ENCODE measurements at regions not wholly inside any gene's neighbourhood (a gene's known extent, or its start where the extent isn't known, plus 50 kb on each side); places are given as distances from the start of the nearest gene placed in this dataset.
"Not testable (repeated sequence)": the region's sequence is repeated elsewhere in the genome, so short reads cannot be mapped to it uniquely, and the experiment has no call there.

DNA sequence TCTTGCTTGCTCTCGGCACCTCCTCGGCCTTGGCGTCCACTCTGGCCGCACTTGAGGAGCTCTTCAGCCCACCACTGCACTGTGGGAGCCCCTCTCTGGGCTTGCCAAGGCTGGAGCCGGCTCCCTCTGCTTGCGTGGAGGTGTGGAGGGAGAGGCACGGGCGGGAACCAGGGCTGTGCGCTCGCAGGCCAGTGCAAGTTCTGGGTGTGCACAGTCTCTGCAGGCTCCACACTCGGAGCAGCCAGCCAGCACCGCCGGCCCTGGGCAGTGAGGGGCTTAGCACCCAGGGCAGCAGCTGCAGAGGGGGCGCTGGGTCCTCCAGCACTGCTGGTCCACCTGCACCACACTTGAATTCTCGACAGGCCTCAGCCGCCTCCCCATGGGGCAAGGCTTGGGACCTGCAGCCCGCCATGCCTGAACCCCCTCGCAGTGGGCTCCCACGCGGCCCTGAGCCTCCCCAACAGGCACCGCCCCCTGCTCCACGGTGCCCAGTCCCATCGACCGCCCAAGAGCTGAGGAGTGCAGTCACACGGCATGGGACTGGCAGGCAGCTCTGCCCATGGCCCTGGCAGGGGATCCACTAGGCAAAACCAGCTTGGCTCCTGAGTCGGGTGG, 411.2 kb upstream of the CHAC2 start:
- DNase-seq = no peak

GRCh38 chr2:53353135-53354114, 414.2 kb upstream of the CHAC2 start:
- peak; percentile 4 to 63 (median 21) for DNase-seq

- DNase-seq = no peak
These were observed 420.3 kb upstream of the CHAC2 start for GRCh38 chr2:53347269-53347668.

- DNase-seq = no peak
These were observed 425.4 kb upstream of the CHAC2 start for GRCh38 chr2:53342248-53342647.

DNA sequence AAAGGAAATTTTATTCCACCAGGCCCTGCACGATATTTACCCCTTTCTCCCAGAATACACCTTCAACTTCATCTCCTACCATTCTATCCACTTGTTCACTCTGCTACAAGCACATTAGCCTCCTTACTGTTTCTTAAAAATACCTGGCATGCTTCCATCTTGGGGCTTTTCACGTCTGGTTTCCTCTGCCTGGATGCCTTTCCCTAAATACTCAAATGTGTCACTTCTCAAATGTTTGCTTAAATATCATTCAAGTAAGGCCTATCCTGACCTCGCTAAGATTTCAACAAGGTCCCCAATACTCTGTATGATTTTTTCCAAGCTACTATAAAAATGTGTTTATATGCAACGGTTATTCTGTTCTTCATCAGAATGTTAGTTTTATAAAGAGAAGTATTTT, 433.0 kb upstream of the CHAC2 start:
- DNase-seq = no peak

DNA sequence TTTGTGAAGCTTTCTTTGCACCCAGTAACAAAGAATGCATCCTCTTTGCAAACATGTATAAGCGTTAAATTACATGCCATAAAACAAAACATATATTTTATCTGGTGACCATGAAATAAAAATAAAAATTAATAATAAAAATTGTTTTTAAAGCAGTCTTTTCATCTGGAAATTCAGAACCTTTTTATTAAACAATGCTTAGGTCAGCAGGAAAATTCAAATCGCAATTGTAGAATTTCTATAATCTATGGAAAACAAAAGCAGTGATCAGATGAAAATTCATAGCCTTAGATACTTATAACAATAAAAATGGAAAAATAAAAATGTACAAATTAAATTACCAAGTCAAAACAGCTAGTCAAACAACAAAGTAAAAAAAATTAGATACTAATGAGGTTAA, 435.9 kb upstream of the CHAC2 start:
- DNase-seq = no peak

DNA sequence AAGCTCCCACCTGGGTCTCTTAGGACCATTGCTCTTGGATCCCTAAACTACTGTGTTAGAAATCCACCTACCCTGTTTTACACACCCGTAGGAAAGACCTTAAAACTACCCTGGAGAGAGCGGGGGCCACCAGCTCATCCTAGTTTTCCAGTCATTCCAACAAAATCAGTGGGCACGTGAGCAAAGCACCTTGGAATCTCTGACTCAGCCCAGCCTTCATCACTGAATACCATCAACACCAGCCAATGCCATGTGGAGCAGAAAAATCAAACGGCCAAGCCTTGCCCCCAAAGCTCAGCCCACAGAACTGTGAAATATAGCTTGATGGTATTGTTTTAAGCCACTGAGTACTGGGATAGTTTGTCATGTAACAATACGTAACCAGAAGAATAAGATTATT, 449.7 kb upstream of the CHAC2 start:
- DNase-seq = no peak

GRCh38 chr2:53315149-53315548, 452.5 kb upstream of the CHAC2 start:
- no peak for DNase-seq

DNA sequence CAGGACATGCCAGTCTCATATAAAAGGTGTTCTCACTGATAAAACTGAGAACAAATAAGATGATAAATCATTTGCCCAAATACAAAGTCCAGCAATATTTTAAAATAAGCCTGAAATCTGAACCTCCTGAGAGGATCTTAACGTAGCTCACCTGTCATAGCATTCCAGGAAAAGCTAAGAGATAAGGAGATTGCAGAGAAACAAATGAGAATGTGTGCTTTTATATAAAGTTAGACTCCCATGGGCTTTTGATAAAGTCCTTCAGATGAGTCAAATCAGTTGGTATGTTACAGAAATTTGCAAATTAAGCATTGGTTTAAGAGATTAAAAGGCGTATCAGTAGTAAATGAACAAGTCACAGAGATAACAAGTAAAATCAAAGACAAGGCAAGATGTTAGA, 452.9 kb upstream of the CHAC2 start:
- no peak for DNase-seq

DNA sequence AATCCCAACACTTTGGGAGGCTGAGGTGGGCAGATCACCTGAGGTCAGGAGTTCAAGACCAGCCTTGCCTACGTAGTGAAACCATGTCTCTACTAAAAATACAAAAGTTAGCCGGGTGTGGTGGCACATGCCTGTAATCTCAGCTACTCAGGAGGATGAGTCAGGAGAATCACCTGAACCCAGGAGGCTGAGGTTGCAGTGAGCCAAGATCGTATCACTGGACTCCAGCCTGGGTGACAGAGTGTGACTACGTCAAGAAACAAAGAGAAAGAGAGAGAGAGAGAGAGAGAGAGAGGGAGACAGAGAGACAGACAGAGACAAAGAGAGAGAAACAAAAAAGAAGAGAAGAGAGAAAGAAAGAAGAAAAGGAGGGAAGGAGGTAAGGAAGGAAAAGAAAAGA, 454.0 kb upstream of the CHAC2 start:
- not testable (repeated sequence) for DNase-seq

- DNase-seq = no peak
These were observed 454.9 kb upstream of the CHAC2 start for GRCh38 chr2:53312721-53313120.

GRCh38 chr2:53312181-53312580, 455.4 kb upstream of the CHAC2 start:
- DNase-seq = no peak

DNA sequence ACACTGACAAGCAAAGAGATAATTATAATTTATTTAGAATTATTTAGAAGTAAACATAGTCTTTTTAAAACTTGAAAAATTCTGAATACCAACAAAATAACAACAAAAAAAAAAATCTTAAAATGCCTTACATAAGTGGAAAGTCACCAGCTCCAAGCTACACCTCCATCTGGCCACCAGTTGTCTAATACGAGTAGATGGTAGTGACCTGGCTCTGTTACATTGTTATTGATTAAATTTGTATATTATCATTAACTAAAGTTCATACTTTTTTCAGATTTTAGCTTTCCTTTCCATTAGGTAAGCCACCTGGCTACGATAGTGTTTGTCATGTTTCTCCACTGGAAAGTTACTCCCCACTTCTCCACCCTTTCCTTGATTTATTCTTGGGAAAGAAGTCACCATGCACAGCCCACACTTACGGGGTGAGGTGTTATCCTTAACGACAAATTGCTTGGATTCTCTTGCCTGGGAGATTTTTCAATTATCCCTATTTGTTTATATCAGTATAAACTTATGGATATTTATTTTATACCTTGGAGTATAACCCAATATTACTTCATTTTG, 464.5 kb upstream of the CHAC2 start:
- DNase-seq = no peak

DNA sequence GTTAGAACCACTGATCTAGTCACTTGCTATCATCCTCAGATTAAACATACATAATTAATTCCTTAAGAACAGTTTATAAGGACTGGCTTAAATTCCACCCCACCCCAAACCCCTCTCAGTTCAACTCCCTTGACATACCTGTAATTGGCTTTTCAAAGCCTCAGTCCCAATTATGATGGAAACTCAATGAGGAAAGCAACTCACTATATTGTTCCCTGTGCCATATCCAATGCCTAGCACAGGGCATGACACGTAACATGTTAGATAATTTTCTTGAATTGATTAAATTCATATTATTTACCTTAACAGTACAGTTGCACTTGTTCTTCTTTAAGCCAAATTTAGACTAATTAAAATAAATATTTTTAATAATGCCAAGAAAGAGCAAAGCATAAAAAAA, 465.1 kb upstream of the CHAC2 start:
- DNase-seq = no peak

- DNase-seq = no peak
These were observed 478.1 kb upstream of the CHAC2 start for GRCh38 chr2:53289309-53290006.

DNA sequence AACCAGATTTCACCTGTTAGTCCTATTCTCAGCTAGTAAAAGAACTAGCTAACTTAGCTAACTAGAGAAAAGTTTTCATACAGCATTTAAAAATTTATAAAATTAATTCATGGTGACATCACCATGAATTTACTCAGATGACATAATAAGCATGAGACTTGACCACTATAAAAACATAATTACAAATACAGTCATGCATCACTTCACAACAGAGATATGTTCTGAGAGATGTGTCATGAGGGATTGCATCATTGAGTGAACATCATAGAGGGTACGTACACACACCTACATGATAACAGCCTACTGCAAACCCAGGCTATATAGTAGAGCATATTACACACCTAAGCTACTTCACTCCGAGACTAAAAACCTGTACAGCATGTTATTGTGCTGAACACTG, 481.3 kb upstream of the CHAC2 start:
- DNase-seq = no peak

GRCh38 chr2:53275743-53276142, 491.9 kb upstream of the CHAC2 start:
- no peak for DNase-seq

DNA sequence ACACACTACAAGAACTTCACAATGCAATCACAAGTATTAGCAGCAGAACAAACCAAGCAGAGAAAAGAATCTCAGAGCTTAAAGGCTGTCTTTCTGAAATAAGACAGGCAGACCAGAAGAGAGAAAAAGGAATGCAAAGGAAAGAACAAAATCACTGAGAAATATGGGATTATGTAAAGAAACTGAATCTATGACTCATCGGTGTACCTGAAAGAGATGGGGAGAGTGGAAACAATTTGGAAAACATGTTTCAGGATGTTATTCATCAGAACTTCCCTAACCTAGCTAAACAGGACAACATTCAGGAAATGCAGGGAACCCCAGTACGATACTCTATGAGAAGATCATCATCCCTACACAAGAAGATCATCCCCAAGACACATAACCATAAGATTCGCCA, 499.0 kb upstream of the CHAC2 start:
- no peak for DNase-seq

DNA sequence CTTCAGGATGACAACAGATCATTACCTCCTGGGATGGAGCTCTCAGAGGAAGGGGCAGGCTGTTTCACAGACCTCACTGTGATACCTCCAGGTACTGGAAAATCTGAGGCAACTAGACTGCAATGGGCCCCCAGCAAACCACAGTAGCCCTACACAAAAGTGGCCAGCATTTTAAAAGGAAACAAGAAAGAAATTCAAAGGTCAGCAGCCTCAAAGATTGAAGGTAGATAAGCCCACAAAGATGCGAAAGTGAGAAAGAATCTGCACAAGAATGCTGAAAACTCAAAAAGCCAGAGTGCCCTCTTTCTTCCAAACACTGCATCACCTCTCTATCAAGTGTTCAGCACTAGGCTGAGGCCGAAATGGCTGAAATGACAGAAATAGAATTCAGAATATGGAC, 499.5 kb upstream of the CHAC2 start:
- no peak for DNase-seq

DNA sequence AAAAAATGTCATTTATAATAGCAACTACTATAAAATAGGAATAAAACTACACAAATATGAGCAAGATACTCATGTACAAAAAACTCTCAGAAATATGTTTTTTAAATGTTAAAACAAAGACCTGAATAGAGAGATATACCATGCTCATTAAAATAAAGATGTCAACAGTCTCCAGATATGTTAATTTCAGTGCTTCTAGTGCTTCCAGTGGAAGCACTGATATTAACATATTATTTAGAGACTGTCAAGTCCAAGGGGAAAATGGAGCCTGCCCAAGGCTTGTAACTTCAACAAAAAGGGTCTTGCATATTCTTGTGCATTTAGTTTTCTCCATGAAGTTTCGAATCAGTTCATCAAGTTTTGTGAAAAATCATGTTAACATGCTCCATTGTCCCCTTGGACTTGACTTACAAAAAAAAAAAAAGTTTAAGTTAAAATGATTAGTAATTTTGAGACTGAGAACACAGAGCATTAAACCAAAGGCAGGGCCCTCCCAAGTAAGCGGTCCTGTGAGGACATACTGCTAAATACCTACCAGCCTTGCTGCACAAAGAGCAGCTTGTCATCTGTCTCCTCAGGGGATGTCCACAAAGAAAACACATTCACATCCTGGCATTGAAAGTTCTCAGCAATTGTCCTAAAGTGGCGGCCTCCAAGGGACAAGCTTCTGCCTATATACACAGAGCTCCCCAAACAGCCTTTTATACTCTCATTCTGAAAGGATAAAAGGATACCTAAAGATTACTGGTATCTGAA, 501.9 kb upstream of the CHAC2 start:
- DNase-seq = peak in 1 of 3 experiments; percentile 8

GRCh38 chr2:53260568-53260967, 507.0 kb upstream of the CHAC2 start:
- DNase-seq = no peak

DNA sequence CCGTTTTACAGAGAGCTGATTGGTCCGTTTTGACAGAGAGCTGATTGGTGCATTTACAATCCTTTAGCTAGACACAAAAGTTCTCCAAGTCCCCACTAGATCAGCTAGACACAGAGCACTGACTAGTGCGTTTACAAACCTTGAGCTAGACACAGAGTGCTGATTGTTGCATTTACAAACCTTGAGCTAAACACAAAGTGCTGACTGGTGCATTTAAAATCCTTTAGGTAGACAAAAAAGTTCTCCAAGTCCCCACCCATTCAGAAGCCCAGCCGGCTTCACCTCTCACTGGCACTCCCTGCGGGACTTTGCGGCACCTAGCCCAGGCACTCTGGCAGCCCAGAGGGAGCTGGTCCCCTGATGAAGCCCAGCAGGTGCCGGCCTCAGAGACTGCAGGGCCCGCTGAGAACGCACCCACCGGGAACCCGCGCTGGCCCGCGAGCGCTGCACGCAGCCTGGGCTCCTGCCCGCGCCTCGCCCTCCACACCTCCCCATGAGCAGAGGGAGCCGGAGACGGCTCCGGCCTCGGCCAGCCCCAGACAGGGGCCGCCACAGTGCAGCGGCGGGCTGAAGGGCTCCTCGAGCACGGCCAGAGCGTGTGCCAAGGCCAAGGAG, 508.1 kb upstream of the CHAC2 start:
- DNase-seq = no peak
